Panc1 (cell line): ENCODE measurements at regions not wholly inside any gene's neighbourhood (a gene's known extent, or its start where the extent isn't known, plus 50 kb on each side); places are given as distances from the start of the nearest gene placed in this dataset.
"Not testable (repeated sequence)": the region's sequence is repeated elsewhere in the genome, so short reads cannot be mapped to it uniquely, and the experiment has no call there.

ENCODE experiments used
- ATAC-seq: fragments of 200-7000 bp; cut with Tn5 transposase; 2 replicates; pipeline ENCODE4 v1.9.1; 2020; ENCODE audit warnings: mild to moderate bottlenecking, moderate library complexity
- BruUV-seq: library from RNA; stranded (reverse); fragments of 400-500 nt; replicated peaks from 2 replicates; lab custom pipeline; 2021; lab: Mats Ljungman, UMichigan
- CTCF ChIA-PET: fragments of 300-600 bp; sonication (Branson Sonifier 250); formaldehyde crosslinking; loops from one replicate; lab custom pipeline; 2022; ENCODE audit warnings: antibody characterized with exemption; lab: Charles Lee
- POLR2A ChIA-PET: fragments of 300-600 bp; sonication (Branson Sonifier 250); formaldehyde crosslinking; loops from one replicate; lab custom pipeline; 2022; ENCODE audit warnings: antibody characterized with exemption; lab: Charles Lee
- DNase-seq: peaks from one replicate; pipeline ENCODE4 v3.0.0-alpha.2; 2010; ENCODE audit warnings: low read depth, low spot score
- H3K27ac ChIP-seq: 2 replicates; pipeline ENCODE4 v1.5.1; 2011; ENCODE audit warnings: mild to moderate bottlenecking, low read length, inconsistent platforms
- H3K27me3 ChIP-seq: fragments of 200-500 bp; sonication (Bioruptor generic); 2 replicates; pipeline ENCODE4 v1.6.0; 2014; ENCODE audit warnings: low read length, inconsistent platforms; ENCODE audit not compliant: control insufficient read depth, insufficient read depth
- H3K36me3 ChIP-seq: fragments of 200-500 bp; sonication (Bioruptor generic); 2 replicates; pipeline ENCODE4 v1.5.1; 2014; ENCODE audit warnings: inconsistent platforms, mild to moderate bottlenecking, low read length, moderate library complexity; ENCODE audit not compliant: control insufficient read depth, insufficient read depth
- H3K4me1 ChIP-seq: 2 replicates; pipeline ENCODE4 v1.5.1; 2011; ENCODE audit warnings: inconsistent platforms, mild to moderate bottlenecking, low read length, moderate library complexity; ENCODE audit not compliant: control insufficient read depth, insufficient read depth
- H3K4me3 ChIP-seq, 2 experiments: 2 replicates each; pipeline ENCODE4 v1.5.1; 2011 to 2012; ENCODE audit warnings: low read depth in 2 of 2, low read length in 2 of 2, mild to moderate bottlenecking in 2 of 2, inconsistent platforms in 1 of 2, moderate library complexity in 1 of 2
- H3K9me3 ChIP-seq: fragments of 200-500 bp; sonication (Bioruptor generic); 2 replicates; pipeline ENCODE4 v1.5.1; 2014; ENCODE audit warnings: low read depth, mild to moderate bottlenecking, inconsistent platforms, low read length, moderate library complexity; ENCODE audit not compliant: control insufficient read depth, insufficient read depth
- POLR2AphosphoS5 ChIP-seq: IDR thresholded peaks from 2 replicates; pipeline ENCODE4 v1.6.1; 2012; ENCODE audit warnings: mild to moderate bottlenecking, low read depth, low read length, moderate library complexity
- SIN3A ChIP-seq: IDR thresholded peaks from 2 replicates; pipeline ENCODE4 v1.6.1; 2012; ENCODE audit warnings: low read depth, mild to moderate bottlenecking, low read length, moderate library complexity, borderline replicate concordance; ENCODE audit not compliant: insufficient read depth
- TCF7L2 ChIP-seq: IDR thresholded peaks from 2 replicates; pipeline ENCODE4 v1.6.1; 2011; ENCODE audit warnings: mild to moderate bottlenecking, low read depth, low read length, inconsistent platforms
- in situ Hi-C: cut with HindIII; loops from 2 replicates; pipeline ENCODE4 v1.10.0; 2016; ENCODE audit warnings: low sequenced_read_pairs, low pct_unique_long_range_greater_than_20kb
- intact Hi-C: fragments of 100-400 bp; cut with micrococcal nuclease; formaldehyde crosslinking; loops from one replicate; pipeline ENCODE4 v1.10.0; 2022; ENCODE audit not compliant: unreplicated experiment
- TF ChIP-seq, protein P1 (sequence below), 2 experiments: IDR thresholded peaks; 2 replicates each; pipeline ENCODE4 v1.6.1; 2011 to 2012; ENCODE audit warnings: low read depth in 2 of 2, control low read depth in 1 of 2, low read length in 1 of 2, mild to moderate bottlenecking in 1 of 2, moderate library complexity in 1 of 2; ENCODE audit not compliant: insufficient read depth in 1 of 2
- TF ChIP-seq, protein P2 (sequence below): fragments of 450-650 bp; IDR thresholded peaks from 2 replicates; pipeline ENCODE4 v1.5.1; 2017; ENCODE audit warnings: mild to moderate bottlenecking

DNA sequence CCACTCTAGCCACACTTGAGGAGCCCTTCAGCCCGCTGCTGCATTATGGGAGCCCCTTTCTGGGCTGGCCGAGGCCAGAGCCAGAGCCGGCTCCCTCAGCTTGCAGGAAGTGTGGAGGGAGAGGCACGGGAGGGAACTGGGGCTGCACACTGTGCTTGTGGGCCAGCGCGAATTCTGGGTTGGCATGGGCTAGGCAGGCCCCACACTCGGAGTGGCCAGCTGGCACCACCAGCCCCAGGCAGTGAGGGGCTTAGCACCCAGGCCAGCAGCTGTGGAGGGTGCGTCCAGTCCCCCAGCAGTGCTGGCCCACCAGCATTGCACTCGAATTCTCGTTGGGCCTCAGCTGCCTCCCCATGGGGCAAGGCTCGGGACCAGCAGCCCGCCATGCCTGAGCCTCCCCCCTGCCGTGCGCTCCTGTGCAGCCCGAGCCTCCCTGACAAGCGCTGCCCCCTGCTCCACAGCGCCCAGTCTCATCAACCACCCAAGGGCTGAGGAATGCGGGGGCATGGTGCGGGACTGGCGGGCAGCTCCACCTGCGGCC lies 785.9 kb upstream of the TPTE start:
- H3K27me3 ChIP-seq = no peaks in the 10 kb centered on the region
- H3K4me3 ChIP-seq = no peak overlapping the region
- H3K36me3 ChIP-seq = no peaks in the 10 kb centered on the region
- H3K4me1 ChIP-seq = no peaks in the 10 kb centered on the region
- ChIA-PET CTCF (no interaction called here), POLR2A (no interaction called here)
- no peaks in the 10 kb centered on the region for H3K9me3 ChIP-seq
- no TSS peak for BruUV-seq
- in situ Hi-C loops (no loop called here), intact Hi-C loops (no loop called here)
- DNase-seq (no peak), ATAC-seq (no peak)
- TF ChIP-seq TCF7L2 = no peak
- TF ChIP-seq, protein P1, sequence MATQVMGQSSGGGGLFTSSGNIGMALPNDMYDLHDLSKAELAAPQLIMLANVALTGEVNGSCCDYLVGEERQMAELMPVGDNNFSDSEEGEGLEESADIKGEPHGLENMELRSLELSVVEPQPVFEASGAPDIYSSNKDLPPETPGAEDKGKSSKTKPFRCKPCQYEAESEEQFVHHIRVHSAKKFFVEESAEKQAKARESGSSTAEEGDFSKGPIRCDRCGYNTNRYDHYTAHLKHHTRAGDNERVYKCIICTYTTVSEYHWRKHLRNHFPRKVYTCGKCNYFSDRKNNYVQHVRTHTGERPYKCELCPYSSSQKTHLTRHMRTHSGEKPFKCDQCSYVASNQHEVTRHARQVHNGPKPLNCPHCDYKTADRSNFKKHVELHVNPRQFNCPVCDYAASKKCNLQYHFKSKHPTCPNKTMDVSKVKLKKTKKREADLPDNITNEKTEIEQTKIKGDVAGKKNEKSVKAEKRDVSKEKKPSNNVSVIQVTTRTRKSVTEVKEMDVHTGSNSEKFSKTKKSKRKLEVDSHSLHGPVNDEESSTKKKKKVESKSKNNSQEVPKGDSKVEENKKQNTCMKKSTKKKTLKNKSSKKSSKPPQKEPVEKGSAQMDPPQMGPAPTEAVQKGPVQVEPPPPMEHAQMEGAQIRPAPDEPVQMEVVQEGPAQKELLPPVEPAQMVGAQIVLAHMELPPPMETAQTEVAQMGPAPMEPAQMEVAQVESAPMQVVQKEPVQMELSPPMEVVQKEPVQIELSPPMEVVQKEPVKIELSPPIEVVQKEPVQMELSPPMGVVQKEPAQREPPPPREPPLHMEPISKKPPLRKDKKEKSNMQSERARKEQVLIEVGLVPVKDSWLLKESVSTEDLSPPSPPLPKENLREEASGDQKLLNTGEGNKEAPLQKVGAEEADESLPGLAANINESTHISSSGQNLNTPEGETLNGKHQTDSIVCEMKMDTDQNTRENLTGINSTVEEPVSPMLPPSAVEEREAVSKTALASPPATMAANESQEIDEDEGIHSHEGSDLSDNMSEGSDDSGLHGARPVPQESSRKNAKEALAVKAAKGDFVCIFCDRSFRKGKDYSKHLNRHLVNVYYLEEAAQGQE (IDR thresholded peaks at IDR 0.05; ENCODE audit: insufficient read depth in 1 of 2, low read depth in 2 of 2, low read length in 1 of 2) = no peak
- TF ChIP-seq SIN3A = no peak
- TF ChIP-seq, protein P2, sequence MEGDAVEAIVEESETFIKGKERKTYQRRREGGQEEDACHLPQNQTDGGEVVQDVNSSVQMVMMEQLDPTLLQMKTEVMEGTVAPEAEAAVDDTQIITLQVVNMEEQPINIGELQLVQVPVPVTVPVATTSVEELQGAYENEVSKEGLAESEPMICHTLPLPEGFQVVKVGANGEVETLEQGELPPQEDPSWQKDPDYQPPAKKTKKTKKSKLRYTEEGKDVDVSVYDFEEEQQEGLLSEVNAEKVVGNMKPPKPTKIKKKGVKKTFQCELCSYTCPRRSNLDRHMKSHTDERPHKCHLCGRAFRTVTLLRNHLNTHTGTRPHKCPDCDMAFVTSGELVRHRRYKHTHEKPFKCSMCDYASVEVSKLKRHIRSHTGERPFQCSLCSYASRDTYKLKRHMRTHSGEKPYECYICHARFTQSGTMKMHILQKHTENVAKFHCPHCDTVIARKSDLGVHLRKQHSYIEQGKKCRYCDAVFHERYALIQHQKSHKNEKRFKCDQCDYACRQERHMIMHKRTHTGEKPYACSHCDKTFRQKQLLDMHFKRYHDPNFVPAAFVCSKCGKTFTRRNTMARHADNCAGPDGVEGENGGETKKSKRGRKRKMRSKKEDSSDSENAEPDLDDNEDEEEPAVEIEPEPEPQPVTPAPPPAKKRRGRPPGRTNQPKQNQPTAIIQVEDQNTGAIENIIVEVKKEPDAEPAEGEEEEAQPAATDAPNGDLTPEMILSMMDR = no peak
- no peak for TF ChIP-seq POLR2AphosphoS5
- no peak overlapping the region for H3K27ac ChIP-seq

GRCh38 chr21:9737301-9737700 lies 784.1 kb upstream of the TPTE start:
- intact Hi-C loops, H3K27ac ChIP-seq, H3K4me3 ChIP-seq, H3K4me1 ChIP-seq, ATAC-seq, in situ Hi-C loops, DNase-seq, CTCF ChIA-PET, H3K27me3 ChIP-seq, POLR2A ChIA-PET, H3K9me3 ChIP-seq, BruUV-seq, H3K36me3 ChIP-seq: not testable (repeated sequence)

GRCh38 chr21:9737871-9738515 lies 783.4 kb upstream of the TPTE start:
- H3K27me3 ChIP-seq, H3K4me1 ChIP-seq, H3K4me3 ChIP-seq, CTCF ChIA-PET, H3K9me3 ChIP-seq, ATAC-seq, in situ Hi-C loops, DNase-seq, POLR2A ChIA-PET, intact Hi-C loops, H3K36me3 ChIP-seq, H3K27ac ChIP-seq, BruUV-seq: not testable (repeated sequence)
